Suprapubic skin (tissue), 4 donors: ENCODE measurements at regions not wholly inside any gene's neighbourhood (a gene's known extent, or its start where the extent isn't known, plus 50 kb on each side); places are given as distances from the start of the nearest gene placed in this dataset.

Source experiments
- EP300 ChIP-seq: sonication (generic); formaldehyde crosslinking; IDR thresholded peaks from one replicate; pipeline ENCODE4 v1.6.1; 2017; ENCODE audit warnings: antibody characterized with exemption
- POLR2A ChIP-seq, 2 donors: fragments of 450-650 bp; IDR thresholded peaks; one replicate each; pipeline ENCODE4 v1.6.1; 2017; ENCODE audit warnings: antibody characterized with exemption in 2 of 2, mild to moderate bottlenecking in 2 of 2, moderate library complexity in 2 of 2
- POLR2AphosphoS5 ChIP-seq, 3 donors: sonication (generic); formaldehyde crosslinking; IDR thresholded peaks; one replicate each; pipeline ENCODE4 v1.6.1; 2017; ENCODE audit warnings: antibody characterized with exemption in 3 of 3
- TF ChIP-seq, protein P1 (sequence below), 2 donors: fragments of 200-600 bp in 1 of 2; fragments of 450-650 bp in 1 of 2; sonication (generic) in 1 of 2; IDR thresholded peaks; one replicate each; pipeline ENCODE4 v1.5.1; 2016 to 2019; ENCODE audit warnings: antibody characterized with exemption in 2 of 2, mild to moderate bottlenecking in 1 of 2, moderate library complexity in 1 of 2

- TF ChIP-seq, protein P1, sequence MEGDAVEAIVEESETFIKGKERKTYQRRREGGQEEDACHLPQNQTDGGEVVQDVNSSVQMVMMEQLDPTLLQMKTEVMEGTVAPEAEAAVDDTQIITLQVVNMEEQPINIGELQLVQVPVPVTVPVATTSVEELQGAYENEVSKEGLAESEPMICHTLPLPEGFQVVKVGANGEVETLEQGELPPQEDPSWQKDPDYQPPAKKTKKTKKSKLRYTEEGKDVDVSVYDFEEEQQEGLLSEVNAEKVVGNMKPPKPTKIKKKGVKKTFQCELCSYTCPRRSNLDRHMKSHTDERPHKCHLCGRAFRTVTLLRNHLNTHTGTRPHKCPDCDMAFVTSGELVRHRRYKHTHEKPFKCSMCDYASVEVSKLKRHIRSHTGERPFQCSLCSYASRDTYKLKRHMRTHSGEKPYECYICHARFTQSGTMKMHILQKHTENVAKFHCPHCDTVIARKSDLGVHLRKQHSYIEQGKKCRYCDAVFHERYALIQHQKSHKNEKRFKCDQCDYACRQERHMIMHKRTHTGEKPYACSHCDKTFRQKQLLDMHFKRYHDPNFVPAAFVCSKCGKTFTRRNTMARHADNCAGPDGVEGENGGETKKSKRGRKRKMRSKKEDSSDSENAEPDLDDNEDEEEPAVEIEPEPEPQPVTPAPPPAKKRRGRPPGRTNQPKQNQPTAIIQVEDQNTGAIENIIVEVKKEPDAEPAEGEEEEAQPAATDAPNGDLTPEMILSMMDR (IDR thresholded peaks at IDR 0.05): no peak
- TF ChIP-seq POLR2A (IDR thresholded peaks at IDR 0.05) (no peak), POLR2AphosphoS5 (IDR thresholded peaks at IDR 0.05) (no peak), EP300 (no peak)
Observed at GRCh38 chr12:41942354-41942753, 202.3 kb downstream of the GXYLT1 start.
